Ovary (tissue), 3 donors: ENCODE measurements at regions not wholly inside any gene's neighbourhood (a gene's known extent, or its start where the extent isn't known, plus 50 kb on each side); places are given as distances from the start of the nearest gene placed in this dataset.

Experiments used
- EP300 ChIP-seq: sonication (generic); formaldehyde crosslinking; IDR thresholded peaks from one replicate; pipeline ENCODE4 v1.6.1; 2017; ENCODE audit warnings: antibody characterized with exemption
- POLR2A ChIP-seq: fragments of 450-650 bp; IDR thresholded peaks from one replicate; pipeline ENCODE4 v1.6.1; 2017; ENCODE audit warnings: antibody characterized with exemption, mild to moderate bottlenecking, moderate library complexity
- TF ChIP-seq, protein P1 (sequence below), 3 donors: fragments of 450-650 bp in 2 of 3; fragments of 200-600 bp in 1 of 3; IDR thresholded peaks; one replicate each; pipeline versions ENCODE4 v1.5.1 to v1.8.0; 2016 to 2022; ENCODE audit warnings: antibody characterized with exemption in 3 of 3, mild to moderate bottlenecking in 1 of 3
- donor health status: DM: no; HTN: no; CAD: no.

DNA sequence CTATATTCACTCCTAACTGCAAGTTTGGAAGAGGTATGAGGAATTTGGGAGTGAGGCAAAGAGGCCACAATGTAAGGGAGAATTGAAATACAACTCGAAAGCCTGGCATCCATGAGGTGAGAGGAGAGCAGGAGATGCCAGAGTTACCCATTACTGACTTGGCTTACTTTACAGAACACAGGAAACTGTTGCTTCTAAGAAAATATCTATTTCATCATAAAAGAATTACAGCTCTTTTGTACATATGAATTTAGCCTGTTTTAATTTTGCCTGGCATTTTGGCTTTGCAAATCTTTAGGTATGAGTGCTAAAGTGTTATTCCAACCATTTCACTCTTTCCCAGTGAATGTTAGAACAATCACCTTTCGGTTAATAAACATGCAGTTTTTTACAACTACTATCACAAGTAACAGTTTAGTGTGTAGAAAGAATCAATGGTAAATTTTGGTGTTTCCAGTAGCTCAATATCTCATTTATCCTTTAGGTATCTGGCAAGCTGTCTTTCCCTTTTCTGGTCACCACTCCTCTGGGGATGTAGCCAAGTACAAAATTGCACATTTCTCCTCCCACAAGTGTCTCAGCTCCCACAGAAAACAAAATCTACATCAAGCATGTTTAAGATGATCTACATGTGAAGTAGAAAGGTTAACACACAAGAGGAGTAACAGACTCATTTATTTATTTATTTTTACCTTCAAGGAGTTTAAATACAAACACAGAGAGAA, 196.6 kb upstream of the DCN start:
- TF ChIP-seq POLR2A (no peak), EP300 (no peak)
- TF ChIP-seq, protein P1, sequence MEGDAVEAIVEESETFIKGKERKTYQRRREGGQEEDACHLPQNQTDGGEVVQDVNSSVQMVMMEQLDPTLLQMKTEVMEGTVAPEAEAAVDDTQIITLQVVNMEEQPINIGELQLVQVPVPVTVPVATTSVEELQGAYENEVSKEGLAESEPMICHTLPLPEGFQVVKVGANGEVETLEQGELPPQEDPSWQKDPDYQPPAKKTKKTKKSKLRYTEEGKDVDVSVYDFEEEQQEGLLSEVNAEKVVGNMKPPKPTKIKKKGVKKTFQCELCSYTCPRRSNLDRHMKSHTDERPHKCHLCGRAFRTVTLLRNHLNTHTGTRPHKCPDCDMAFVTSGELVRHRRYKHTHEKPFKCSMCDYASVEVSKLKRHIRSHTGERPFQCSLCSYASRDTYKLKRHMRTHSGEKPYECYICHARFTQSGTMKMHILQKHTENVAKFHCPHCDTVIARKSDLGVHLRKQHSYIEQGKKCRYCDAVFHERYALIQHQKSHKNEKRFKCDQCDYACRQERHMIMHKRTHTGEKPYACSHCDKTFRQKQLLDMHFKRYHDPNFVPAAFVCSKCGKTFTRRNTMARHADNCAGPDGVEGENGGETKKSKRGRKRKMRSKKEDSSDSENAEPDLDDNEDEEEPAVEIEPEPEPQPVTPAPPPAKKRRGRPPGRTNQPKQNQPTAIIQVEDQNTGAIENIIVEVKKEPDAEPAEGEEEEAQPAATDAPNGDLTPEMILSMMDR (IDR thresholded peaks at IDR 0.05) = no peak
